Adrenal gland (tissue), 9 donors: ENCODE measurements at regions not wholly inside any gene's neighbourhood (a gene's known extent, or its start where the extent isn't known, plus 50 kb on each side); places are given as distances from the start of the nearest gene placed in this dataset.

Source experiments
- DNase-seq, 7 donors: peaks; one replicate each; pipeline ENCODE4 v3.0.0-alpha.2; 2019 to 2020
- H3K27ac ChIP-seq, 5 donors: fragments of 200-600 bp; sonication (generic) in 4 of 5; 1 replicate in 3 of 5; 2 replicates in 2 of 5; pipeline versions ENCODE4 v1.5.1 to v1.8.0; 2016 to 2020; ENCODE audit warnings: mild to moderate bottlenecking in 1 of 5
- H3K27me3 ChIP-seq: fragments of 200-600 bp; 2 replicates; pipeline ENCODE4 v1.8.0; 2021
- H3K36me3 ChIP-seq, 2 donors: fragments of 200-600 bp; replicated peaks in 1 of 2; 1 replicate in 1 of 2; 2 replicates in 1 of 2; pipeline versions ENCODE4 v1.5.1 to v1.8.0; 2018 to 2022
- H3K4me1 ChIP-seq, 2 donors: fragments of 200-600 bp; replicated peaks in 1 of 2; 1 replicate in 1 of 2; 2 replicates in 1 of 2; pipeline versions ENCODE4 v1.5.1 to v1.8.0; 2018 to 2021
- H3K4me3 ChIP-seq, 4 donors: fragments of 200-600 bp; sonication (generic) in 3 of 4; one replicate each; pipeline ENCODE4 v1.5.1; 2016 to 2018
- H3K9me3 ChIP-seq, 3 donors: fragments of 200-600 bp; sonication (generic) in 1 of 3; replicated peaks in 1 of 3; 1 replicate in 2 of 3; 2 replicates in 1 of 3; pipeline versions ENCODE4 v1.5.1 to v1.8.0; 2016 to 2021
- POLR2A ChIP-seq, 2 donors: fragments of 450-650 bp; IDR thresholded peaks; one replicate each; pipeline ENCODE4 v1.6.1; 2017; ENCODE audit warnings: antibody characterized with exemption in 2 of 2, mild to moderate bottlenecking in 2 of 2, moderate library complexity in 1 of 2
- WGBS, 4 donors: extraction: QIAGEN DNeasy Blood & Tissue Kit in 2 of 4; methylation state at CpG; one replicate each; pipeline versions ENCODE4 v1.1.5 to v1.1.7; 2013 to 2017; 5-methylcytosine and 5-hydroxymethylcytosine counted together
- intact Hi-C, 2 donors: fragments of 100-400 bp; cut with DNase I; formaldehyde crosslinking; loops; one replicate each; pipeline versions ENCODE4 v1.14.1 to v1.15.0; 2022 to 2023
- TF ChIP-seq, protein P1 (sequence below), 6 experiments: fragments of 450-650 bp in 4 of 6; fragments of 200-600 bp in 2 of 6; sonication (generic) in 1 of 6; IDR thresholded peaks; 1 replicate in 5 of 6; 2 replicates in 1 of 6; pipeline versions ENCODE4 v1.5.1 to v1.8.0; 2016 to 2021; ENCODE audit warnings: antibody characterized with exemption in 6 of 6, mild to moderate bottlenecking in 2 of 6, moderate library complexity in 1 of 6
- donor health status: healthy with polysubstance abuse.
- donor health status: Bipolar disorder and iron deficiency.
- donor health status: DM: yes; HTN: yes; CAD: no.
- donor health status: DM: no; HTN: no; CAD: no.
- donor health status: DM: no; HTN: no; CAD: no.

- H3K36me3 ChIP-seq = no peaks in the 10 kb centered on the region
- H3K4me1 ChIP-seq = peaks cover 0 to 3% of the 10 kb centered on the region in 2 donors
- no peak overlapping the region for H3K27ac ChIP-seq
- intact Hi-C loops = no loop called here
- WGBS, 4 donors = 48 to 54% (median 49%) methylated on average over 4 of the region's 4 CpGs
- H3K9me3 ChIP-seq = no peaks in the 10 kb centered on the region
- no peak for DNase-seq
- H3K4me3 ChIP-seq = no peak overlapping the region
- no peaks in the 10 kb centered on the region for H3K27me3 ChIP-seq
- TF ChIP-seq, protein P1, sequence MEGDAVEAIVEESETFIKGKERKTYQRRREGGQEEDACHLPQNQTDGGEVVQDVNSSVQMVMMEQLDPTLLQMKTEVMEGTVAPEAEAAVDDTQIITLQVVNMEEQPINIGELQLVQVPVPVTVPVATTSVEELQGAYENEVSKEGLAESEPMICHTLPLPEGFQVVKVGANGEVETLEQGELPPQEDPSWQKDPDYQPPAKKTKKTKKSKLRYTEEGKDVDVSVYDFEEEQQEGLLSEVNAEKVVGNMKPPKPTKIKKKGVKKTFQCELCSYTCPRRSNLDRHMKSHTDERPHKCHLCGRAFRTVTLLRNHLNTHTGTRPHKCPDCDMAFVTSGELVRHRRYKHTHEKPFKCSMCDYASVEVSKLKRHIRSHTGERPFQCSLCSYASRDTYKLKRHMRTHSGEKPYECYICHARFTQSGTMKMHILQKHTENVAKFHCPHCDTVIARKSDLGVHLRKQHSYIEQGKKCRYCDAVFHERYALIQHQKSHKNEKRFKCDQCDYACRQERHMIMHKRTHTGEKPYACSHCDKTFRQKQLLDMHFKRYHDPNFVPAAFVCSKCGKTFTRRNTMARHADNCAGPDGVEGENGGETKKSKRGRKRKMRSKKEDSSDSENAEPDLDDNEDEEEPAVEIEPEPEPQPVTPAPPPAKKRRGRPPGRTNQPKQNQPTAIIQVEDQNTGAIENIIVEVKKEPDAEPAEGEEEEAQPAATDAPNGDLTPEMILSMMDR (IDR thresholded peaks at IDR 0.05) = no peak
Measured at GRCh38 chr2:195342061-195342460, 315.0 kb upstream of the SLC39A10 start.

DNA sequence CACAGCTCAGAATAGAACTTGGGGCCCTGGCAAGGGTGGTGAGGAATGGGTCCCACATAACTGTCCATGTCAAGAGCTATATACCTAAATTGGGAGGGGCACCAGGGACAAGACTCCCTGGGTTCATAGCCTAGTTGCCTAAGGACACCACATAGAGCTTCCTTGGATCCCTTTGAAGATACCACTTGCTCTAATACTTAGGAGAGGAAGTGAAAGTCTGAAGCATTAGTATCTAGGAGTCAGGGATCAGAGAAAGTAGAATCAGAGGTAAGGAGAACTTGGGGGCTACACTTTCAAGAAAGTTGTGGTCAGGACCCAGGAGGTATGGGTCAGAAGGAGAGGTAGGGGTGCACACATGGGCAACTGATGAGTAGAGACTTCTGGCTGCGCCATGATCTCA, 318.2 kb upstream of the SLC39A10 start:
- 83 to 100% (median 99%) methylated on average over 1 of the region's 1 CpG for WGBS, 4 donors
- Histone ChIP-seq H3K27ac (no peak overlapping the region), H3K9me3 (no peaks in the 10 kb centered on the region), H3K4me1 (peaks cover 0 to 3% of the 10 kb centered on the region in 2 donors), H3K27me3 (no peaks in the 10 kb centered on the region), H3K36me3 (no peaks in the 10 kb centered on the region), H3K4me3 (no peak overlapping the region)
- TF ChIP-seq, protein P1 (IDR thresholded peaks at IDR 0.05) = no peak
- no peak for TF ChIP-seq POLR2A (IDR thresholded peaks at IDR 0.05)
- DNase-seq = no peak
- intact Hi-C loops = no loop called here

- Histone ChIP-seq H3K27me3 (no peaks in the 10 kb centered on the region), H3K27ac (no peak overlapping the region), H3K36me3 (no peaks in the 10 kb centered on the region), H3K9me3 (no peaks in the 10 kb centered on the region), H3K4me1 (peaks cover 0 to 3% of the 10 kb centered on the region in 2 donors), H3K4me3 (no peak overlapping the region)
- 60 to 73% (median 66%) methylated on average over 2 of the region's 2 CpGs for WGBS, 4 donors
- intact Hi-C loops = no loop called here
- no peak for DNase-seq
- TF ChIP-seq, protein P1 (IDR thresholded peaks at IDR 0.05) = no peak
- no peak for TF ChIP-seq POLR2A (IDR thresholded peaks at IDR 0.05)
Measured at GRCh38 chr2:195337597-195337996, 319.4 kb upstream of the SLC39A10 start.

GRCh38 chr2:195333869-195334268, 323.2 kb upstream of the SLC39A10 start:
- no peaks in the 10 kb centered on the region for H3K27me3 ChIP-seq
- H3K27ac ChIP-seq = no peak overlapping the region
- H3K4me3 ChIP-seq = no peak overlapping the region
- no peaks in the 10 kb centered on the region for H3K9me3 ChIP-seq
- H3K36me3 ChIP-seq = no peaks in the 10 kb centered on the region
- DNase-seq = no peak
- H3K4me1 ChIP-seq = no peaks in the 10 kb centered on the region
- intact Hi-C loops = no loop called here
- no peak for TF ChIP-seq POLR2A (IDR thresholded peaks at IDR 0.05)
- TF ChIP-seq, protein P1 (IDR thresholded peaks at IDR 0.05) = no peak
